Activated CD8-positive, alpha-beta memory T cell treated with anti-CD3 and anti-CD28 coated beads for 24 hours (primary cell): ENCODE measurements at regions not wholly inside any gene's neighbourhood (a gene's known extent, or its start where the extent isn't known, plus 50 kb on each side); places are given as distances from the start of the nearest gene placed in this dataset.
A peak's percentile ranks its signal among the peaks of the same experiment; 100 is the strongest.

Source experiments
- DNase-seq: peaks from one replicate; pipeline ENCODE4 v3.0.0-alpha.2; 2020

DNA sequence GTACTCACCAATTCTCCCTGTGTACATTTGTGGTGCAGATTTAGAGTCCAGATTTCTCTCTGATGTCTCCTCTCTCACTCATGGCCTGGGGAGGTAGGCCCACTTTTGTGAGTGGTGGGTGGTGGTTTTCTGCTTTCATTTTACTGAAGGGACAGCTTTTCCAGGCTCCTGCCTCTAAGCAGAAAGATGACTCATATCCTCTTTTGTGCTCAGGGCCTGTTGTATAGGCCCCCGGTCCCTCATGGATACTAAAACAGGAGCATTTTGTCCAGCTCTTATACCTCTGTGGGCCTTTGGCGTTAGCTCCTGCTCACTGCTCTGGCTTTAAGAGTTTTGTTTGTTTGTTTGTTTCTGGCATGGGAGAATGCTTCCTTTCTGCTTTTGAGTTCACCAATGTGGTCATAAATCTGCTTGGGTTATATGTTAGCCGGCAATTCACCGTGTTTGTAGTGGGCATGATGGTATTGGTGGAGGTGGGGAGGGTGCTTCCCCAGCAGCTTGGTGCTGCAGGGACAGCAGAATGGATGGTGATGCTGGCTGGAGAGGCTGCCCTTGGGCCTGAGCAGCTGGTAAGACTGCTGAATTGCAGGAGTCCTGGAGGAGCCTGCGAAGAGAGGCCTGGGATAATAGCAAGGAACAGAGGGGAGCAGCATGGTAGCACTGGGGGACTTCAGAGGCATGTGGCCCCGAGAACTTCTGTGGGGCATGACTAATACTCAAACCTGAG, 468.7 kb downstream of the RPS24 start:
- DNase-seq, result peak; percentile 28

DNA sequence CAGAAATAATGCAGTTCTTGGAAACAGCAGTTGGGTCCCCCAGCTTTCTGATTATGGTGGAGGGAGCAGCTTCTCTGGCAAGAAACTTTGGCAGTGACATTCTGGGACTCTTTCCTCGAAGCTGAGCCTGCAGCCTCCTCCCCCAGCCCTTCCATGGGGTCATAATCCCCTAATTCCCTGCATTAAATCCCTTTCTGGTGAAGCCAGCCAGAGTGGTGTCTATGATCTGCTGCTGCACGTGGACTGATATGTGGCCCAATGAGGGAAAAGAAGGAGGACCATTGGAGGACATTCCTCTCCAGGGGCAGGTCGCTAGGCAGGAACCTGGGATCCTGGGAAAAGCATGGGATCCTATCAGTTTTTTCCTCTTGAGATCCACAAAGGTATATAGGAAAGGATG, 470.5 kb downstream of the RPS24 start:
- DNase-seq, result no peak

DNA sequence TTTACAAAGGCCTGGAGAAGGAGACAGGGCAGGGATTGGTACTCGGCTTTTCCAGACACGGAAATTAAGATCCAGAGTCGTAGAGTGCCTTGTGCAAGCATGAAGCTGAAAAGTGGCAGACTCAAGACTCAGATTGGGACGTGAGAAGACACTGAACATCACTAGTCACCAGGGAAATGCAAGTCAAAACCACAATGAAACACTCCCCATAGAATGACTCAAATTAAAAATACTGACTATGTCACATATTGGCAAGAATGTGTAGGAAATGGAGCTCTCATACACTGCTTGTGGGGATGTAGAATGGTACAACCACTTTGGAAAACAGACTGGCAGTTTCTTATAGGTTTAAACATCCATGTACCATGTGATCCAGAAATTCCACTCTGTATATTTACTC, 472.0 kb downstream of the RPS24 start:
- no peak for DNase-seq

GRCh38 chr10:78506614-78507013, 473.0 kb downstream of the RPS24 start:
- DNase-seq, result peak; percentile 28

- DNase-seq, result peak; percentile 28
These were observed 474.0 kb downstream of the RPS24 start for GRCh38 chr10:78507510-78508160.

DNA sequence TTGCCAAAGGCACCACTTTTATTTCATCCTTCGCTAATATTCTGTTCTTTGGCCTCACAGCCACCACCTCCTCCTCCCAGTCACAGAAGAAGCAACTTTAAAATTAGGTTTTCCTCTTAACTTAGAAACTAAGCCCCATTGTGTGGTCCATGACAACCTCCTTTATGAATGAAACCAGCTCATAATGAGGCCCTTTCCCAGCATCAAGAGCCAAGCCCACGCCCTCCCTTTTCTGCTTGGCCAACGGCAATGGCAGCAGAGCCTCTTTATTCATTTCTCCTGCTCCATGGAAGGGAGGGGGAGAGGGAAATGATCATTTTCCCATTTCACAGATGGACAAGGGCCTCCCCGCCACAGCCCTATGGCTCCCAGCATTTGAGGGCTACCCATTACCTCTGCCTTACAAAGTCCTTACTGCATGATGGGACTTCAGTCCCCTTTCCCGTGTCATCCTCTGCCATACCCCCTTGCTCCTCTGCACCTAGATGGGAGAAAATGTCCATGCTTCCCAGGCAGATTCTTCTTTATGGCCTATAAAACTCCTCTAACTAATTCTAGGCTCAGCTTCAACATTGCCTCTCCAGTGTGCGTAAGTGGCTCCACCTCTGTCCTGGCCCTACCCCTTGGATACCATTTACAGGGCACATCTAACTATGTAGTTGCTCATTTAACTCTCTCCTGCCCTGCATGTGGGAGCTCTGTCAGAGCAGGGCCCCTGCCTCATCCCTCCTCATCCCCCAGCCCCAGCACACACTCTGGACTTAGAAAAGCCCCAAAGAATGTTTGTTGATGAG, 475.5 kb downstream of the RPS24 start:
- peak; percentile 21 for DNase-seq

DNA sequence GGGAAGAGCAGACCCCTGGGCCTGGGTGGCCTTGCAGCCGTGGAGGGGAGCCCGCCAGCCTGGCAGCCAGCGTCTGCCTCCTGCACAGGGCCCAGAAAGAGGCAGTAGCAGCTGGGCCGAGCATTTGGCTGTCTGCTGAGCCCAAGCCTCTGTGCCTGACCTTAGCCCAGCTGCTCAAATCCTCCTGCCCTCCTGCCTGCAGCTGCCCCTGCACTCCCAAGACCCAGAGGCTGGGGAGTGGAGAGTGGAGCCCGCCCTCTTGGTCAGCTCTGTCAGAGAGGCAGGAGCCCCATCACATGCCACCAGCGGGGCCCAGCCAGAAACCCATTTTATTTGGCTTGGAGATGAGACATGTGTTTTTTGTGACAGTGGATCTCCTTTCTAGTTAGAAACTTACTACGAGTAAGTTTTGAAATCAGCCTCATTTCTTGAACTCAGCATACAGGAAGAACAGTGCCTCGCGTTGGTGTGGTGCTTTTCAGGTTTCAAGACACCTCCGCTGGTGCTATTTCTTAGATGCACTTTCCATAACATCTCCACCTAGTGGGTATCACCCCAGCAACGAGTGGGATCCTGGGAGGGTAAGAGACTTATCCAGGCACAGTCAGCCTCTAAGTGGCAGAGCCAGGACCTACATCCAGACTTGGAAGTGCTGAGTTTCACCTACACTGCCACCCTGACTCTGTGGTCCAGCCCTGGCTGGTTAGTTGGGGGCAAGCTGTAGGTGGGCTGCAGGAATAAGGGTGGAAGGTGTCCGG, 477.1 kb downstream of the RPS24 start:
- DNase-seq, result peak; percentile 42

DNA sequence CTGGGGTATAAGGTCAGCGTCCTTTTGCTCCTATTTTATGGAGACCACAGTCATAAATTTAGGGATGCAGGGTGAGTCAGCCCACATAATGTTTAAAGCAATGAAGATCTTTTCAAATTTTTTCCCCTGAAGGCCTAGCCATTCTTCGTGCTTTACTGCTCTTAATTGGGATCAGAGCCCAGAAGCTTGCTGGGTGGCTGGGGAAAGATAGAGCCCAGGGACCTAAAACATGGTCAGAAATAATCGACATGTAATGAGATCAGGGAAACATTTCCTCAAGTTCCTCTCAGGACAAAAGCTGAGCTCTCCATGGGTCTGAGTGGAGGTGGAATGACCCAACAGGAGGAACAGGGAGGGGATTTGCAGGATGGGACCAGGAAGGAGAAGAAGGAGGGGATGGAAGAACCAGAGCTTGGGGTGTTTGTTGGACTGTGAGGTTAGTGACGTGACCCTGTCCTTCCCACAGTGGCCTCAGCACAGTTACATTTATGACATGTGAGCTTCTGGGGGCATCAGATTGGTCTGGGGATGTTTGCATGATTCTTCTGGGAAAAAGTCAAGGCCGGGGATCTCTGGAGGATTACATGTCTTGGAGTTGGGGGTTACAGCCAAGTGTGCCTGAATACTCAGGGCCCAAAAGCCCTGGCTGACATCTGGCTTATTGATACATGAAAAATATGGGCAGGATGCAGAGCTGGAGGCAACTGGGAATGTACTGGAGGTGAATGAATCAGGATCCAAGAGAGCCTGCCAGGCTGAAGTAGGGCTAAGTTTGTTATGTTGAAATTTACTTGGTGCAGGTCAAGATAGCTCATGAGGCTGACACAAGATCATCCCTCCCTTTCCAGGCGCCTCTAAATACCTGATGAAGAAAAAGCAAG, 477.9 kb downstream of the RPS24 start:
- peak; percentile 28 for DNase-seq

- no peak for DNase-seq
These were observed 478.5 kb downstream of the RPS24 start for GRCh38 chr10:78512205-78512550.

- DNase-seq, result peak; percentile 35
These were observed 479.7 kb downstream of the RPS24 start for GRCh38 chr10:78513330-78513729.

- peak; percentile 30 for DNase-seq
These were observed 480.3 kb downstream of the RPS24 start for GRCh38 chr10:78513986-78514385.

- DNase-seq, result no peak
These were observed 480.8 kb downstream of the RPS24 start for GRCh38 chr10:78514459-78514858.

GRCh38 chr10:78515038-78515872, 481.6 kb downstream of the RPS24 start:
- DNase-seq, result peak; percentile 33

- no peak for DNase-seq
These were observed 482.1 kb downstream of the RPS24 start for GRCh38 chr10:78515873-78516153.

DNA sequence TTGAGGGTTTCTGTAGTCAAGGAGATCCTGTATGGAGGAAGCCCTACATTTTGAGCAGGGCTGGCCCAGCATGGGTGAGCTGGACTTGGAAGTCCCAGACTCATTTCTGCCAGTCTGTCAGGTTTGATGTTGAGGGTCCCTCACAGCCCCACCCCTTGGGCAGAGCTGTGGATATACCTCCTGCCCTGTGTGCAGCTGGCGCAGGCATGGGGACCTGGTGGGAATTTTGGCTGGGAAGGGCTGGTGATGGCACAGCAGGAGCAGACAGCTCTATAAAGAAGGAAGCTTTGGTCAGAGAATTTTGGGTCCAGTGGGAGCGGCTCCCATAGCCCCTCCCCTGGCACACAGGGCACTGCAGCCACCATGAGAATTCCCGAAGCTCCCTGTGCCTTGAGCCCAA, 482.6 kb downstream of the RPS24 start:
- DNase-seq, result peak; percentile 11

GRCh38 chr10:78516756-78517155, 483.1 kb downstream of the RPS24 start:
- no peak for DNase-seq

GRCh38 chr10:78518224-78518623, 484.6 kb downstream of the RPS24 start:
- peak; percentile 35 for DNase-seq

DNA sequence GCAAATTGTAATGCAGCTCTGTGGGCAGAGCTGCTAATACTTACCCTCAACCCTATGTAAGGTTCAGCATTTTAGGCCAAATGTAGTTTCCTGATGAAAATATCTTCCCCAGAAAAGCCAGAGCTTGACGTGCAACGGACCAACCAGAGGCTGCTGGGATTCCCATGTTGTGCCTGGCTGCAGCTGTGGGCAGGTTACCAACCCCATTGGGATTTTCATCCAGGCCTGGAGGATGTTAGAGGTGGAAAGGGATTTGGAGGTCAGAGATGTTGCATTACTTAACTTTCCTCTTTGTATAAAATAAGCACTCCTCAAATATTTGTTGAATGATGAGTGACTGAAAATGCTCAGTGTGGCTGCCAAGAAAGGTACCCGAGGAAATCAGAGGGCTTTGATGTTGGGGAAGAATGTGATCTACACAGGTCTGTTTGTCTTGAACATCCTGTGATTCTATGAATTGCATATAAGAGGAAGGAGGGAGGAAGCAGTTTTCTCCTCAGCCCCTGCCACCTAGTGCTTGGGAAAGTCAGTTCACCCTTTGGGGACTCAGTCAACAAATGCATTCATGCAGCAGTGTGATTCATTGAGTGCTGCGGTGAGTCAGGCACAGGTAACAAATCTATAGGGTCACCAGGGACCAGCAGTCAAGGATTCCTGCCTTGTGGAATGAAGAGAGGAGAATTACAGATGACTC, 487.2 kb downstream of the RPS24 start:
- DNase-seq, result peak; percentile 46

DNA sequence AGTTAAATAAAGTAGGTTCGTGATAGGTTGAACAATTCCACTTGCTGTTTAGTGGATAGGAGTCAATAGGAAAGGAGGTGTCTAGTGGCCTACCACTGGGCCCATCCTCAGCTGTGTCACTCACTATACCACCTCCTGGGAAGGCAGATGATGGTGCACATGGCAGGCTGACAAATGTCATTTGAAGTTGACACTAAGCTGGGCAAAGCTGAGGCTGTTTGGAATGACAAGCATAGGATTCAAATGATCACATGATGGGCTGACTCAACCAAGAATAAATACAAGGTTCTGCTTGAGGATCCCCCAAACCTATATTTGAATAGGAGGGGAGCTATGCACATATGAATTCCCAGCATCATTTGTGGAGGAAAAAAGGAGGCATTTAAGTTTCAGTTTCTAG, 489.8 kb downstream of the RPS24 start:
- DNase-seq, result no peak

GRCh38 chr10:78524342-78524741, 490.7 kb downstream of the RPS24 start:
- DNase-seq, result no peak

DNA sequence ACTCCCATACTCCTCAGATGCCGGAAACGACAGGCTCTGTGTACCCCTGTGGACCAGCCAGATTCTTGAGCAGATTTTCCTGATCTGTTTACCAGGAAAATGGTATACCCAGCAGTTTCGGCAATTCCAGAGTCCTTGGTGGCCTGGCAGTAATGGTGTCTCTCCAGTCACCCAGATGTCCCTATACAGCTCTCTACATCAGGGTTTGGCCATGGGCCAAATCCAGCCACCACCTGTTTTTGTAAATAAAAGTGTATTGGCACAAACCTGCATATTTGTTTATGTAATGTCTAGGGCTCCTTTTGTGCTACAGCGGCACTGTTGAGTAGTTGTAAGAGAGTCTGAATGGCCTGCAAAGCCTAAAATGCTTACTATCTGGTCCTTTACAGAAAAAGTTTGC, 491.3 kb downstream of the RPS24 start:
- DNase-seq, result no peak
